ENCODE measurements at regions not wholly inside any gene's neighbourhood (a gene's known extent, or its start where the extent isn't known, plus 50 kb on each side); places are given as distances from the start of the nearest gene placed in this dataset.

GRCh38 chr14:54346257-54346656 lies 50.5 kb upstream of the CDKN3 start:
- intact Hi-C loops (cut with DNase I) = loop anchor here (5.0 to 10.0 kb wide), 3 partner anchors 171 to 1049 kb away; no protein-coding TSS in a partner anchor
- Histone ChIP-seq H3K36me3 (no peaks in the 10 kb centered on the region), H3K9me3 (no peaks in the 10 kb centered on the region), H3K4me3 (no peak overlapping the region), H3K4me1 (no peaks in the 10 kb centered on the region), H3K27ac (no peak overlapping the region), H3K27me3 (no peaks in the 10 kb centered on the region)
- no peak for DNase-seq
- WGBS, 2 donors = 59 to 86% methylated on average over 5 of the region's 5 CpGs
- TF ChIP-seq EP300 (IDR thresholded peaks at IDR 0.05) = no peak
- no peak for TF ChIP-seq POLR2A (IDR thresholded peaks at IDR 0.05)
- no peak for TF ChIP-seq POLR2AphosphoS5 (IDR thresholded peaks at IDR 0.05)
- TF ChIP-seq CTCF (IDR thresholded peaks at IDR 0.05) = no peak
